SKM-1 treated with dmso at 0.1 percent for 144 hours (cell line): ENCODE measurements at regions not wholly inside any gene's neighbourhood (a gene's known extent, or its start where the extent isn't known, plus 50 kb on each side); places are given as distances from the start of the nearest gene placed in this dataset.

Source experiments
- DNase-seq: peaks from one replicate; lab custom pipeline; 2025; ENCODE audit not compliant: unreplicated experiment; lab: John Stamatoyannopoulos, UW

- DNase-seq = no peak
Observed at GRCh38 chr6:81694855-81695254, 57.6 kb downstream of the TENT5A start.

GRCh38 chr6:81694207-81694606, 58.3 kb downstream of the TENT5A start:
- DNase-seq = no peak

GRCh38 chr6:81693266-81693665, 59.2 kb downstream of the TENT5A start:
- no peak for DNase-seq

GRCh38 chr6:81690073-81690472, 62.4 kb downstream of the TENT5A start:
- no peak for DNase-seq

GRCh38 chr6:81689580-81689979, 62.9 kb downstream of the TENT5A start:
- DNase-seq = no peak

- no peak for DNase-seq
Observed at GRCh38 chr6:81683912-81684311, 68.6 kb downstream of the TENT5A start.

GRCh38 chr6:81682858-81683620, 69.4 kb downstream of the TENT5A start:
- no peak for DNase-seq

- DNase-seq = no peak
Observed at GRCh38 chr6:81682235-81682795, 70.2 kb downstream of the TENT5A start.

- DNase-seq = no peak
Observed at GRCh38 chr6:81669445-81669844, 83.0 kb downstream of the TENT5A start.

- no peak for DNase-seq
Observed at GRCh38 chr6:81668615-81669047, 83.8 kb downstream of the TENT5A start.

- no peak for DNase-seq
Observed at GRCh38 chr6:81666481-81666880, 86.0 kb downstream of the TENT5A start.

- no peak for DNase-seq
Observed at GRCh38 chr6:81656231-81656630, 96.2 kb downstream of the TENT5A start.

GRCh38 chr6:81655696-81656095, 96.8 kb downstream of the TENT5A start:
- DNase-seq = no peak

GRCh38 chr6:81648502-81648901, 104.0 kb downstream of the TENT5A start:
- no peak for DNase-seq

GRCh38 chr6:81643156-81643555, 109.3 kb downstream of the TENT5A start:
- DNase-seq = no peak

- DNase-seq = no peak
Observed at GRCh38 chr6:81640891-81641290, 111.6 kb downstream of the TENT5A start.

GRCh38 chr6:81640126-81640525, 112.4 kb downstream of the TENT5A start:
- no peak for DNase-seq

GRCh38 chr6:81638366-81638765, 114.1 kb downstream of the TENT5A start:
- no peak for DNase-seq

GRCh38 chr6:81636930-81637568, 115.4 kb downstream of the TENT5A start:
- no peak for DNase-seq

GRCh38 chr6:81634155-81634880, 118.2 kb downstream of the TENT5A start:
- DNase-seq = no peak

- DNase-seq = no peak
Observed at GRCh38 chr6:81633391-81633790, 119.1 kb downstream of the TENT5A start.

- no peak for DNase-seq
Observed at GRCh38 chr6:81630719-81631118, 121.8 kb downstream of the TENT5A start.
